IgD-negative memory B cell (primary cell): ENCODE measurements at regions not wholly inside any gene's neighbourhood (a gene's known extent, or its start where the extent isn't known, plus 50 kb on each side); places are given as distances from the start of the nearest gene placed in this dataset.

Source experiments
- H3K27ac Mint-ChIP-seq, 3 donors: one replicate each; pipeline ENCODE4 v1.8.0; 2020 to 2022; ENCODE audit warnings: mild to moderate bottlenecking in 3 of 3, mixed read lengths in 3 of 3, moderate library complexity in 1 of 3
- H3K27me3 Mint-ChIP-seq: one replicate; pipeline ENCODE4 v1.8.0; 2021; ENCODE audit warnings: mixed read lengths
- H3K36me3 Mint-ChIP-seq: one replicate; pipeline ENCODE4 v1.8.0; 2020; ENCODE audit warnings: mild to moderate bottlenecking, mixed read lengths
- H3K4me1 Mint-ChIP-seq, 3 donors: one replicate each; pipeline ENCODE4 v1.8.0; 2020 to 2022; ENCODE audit warnings: mixed read lengths in 3 of 3, mild to moderate bottlenecking in 1 of 3
- H3K4me3 Mint-ChIP-seq, 4 donors: one replicate each; pipeline ENCODE4 v1.8.0; 2020 to 2022; ENCODE audit warnings: mild to moderate bottlenecking in 4 of 4, mixed read lengths in 4 of 4, moderate library complexity in 3 of 4
- H3K9me3 Mint-ChIP-seq, 3 donors: one replicate each; pipeline ENCODE4 v1.8.0; 2020 to 2021; ENCODE audit warnings: mixed read lengths in 3 of 3, mild to moderate bottlenecking in 1 of 3

GRCh38 chr4:55765070-55765469 lies 54.5 kb upstream of the EXOC1L start:
- peaks cover 9% of the 10 kb centered on the region for H3K27me3 Mint-ChIP-seq

GRCh38 chr4:55768291-55768690 lies 51.3 kb upstream of the EXOC1L start:
- Mint-ChIP-seq H3K36me3 (no peaks in the 10 kb centered on the region), H3K27ac (no peak overlapping the region), H3K4me1 (peaks cover 0 to 1% (median 0%) of the 10 kb centered on the region in 3 donors), H3K9me3 (peaks cover 0 to 1% (median 0%) of the 10 kb centered on the region in 3 donors), H3K4me3 (no peak overlapping the region), H3K27me3 (peaks cover 15% of the 10 kb centered on the region)

More at GRCh38 chr4:55765070-55765469, 54.5 kb upstream of the EXOC1L start:
- H3K36me3 Mint-ChIP-seq = no peaks in the 10 kb centered on the region
- no peak overlapping the region for H3K4me3 Mint-ChIP-seq
- H3K4me1 Mint-ChIP-seq = peaks cover 0 to 1% (median 0%) of the 10 kb centered on the region in 3 donors
- no peak overlapping the region for H3K27ac Mint-ChIP-seq
- H3K9me3 Mint-ChIP-seq = peaks cover 0 to 1% (median 0%) of the 10 kb centered on the region in 3 donors
